HG02610 (cell line): ENCODE measurements at regions not wholly inside any gene's neighbourhood (a gene's known extent, or its start where the extent isn't known, plus 50 kb on each side); places are given as distances from the start of the nearest gene placed in this dataset.
"Not testable (repeated sequence)": the region's sequence is repeated elsewhere in the genome, so short reads cannot be mapped to it uniquely, and the experiment has no call there.

Experiments used
- ATAC-seq: cut with Tn5 transposase; IDR thresholded peaks from one replicate; pipeline ENCODE4 v1.9.1; 2021; ENCODE audit warnings: mild to moderate bottlenecking, moderate library complexity; ENCODE audit not compliant: unreplicated experiment

DNA sequence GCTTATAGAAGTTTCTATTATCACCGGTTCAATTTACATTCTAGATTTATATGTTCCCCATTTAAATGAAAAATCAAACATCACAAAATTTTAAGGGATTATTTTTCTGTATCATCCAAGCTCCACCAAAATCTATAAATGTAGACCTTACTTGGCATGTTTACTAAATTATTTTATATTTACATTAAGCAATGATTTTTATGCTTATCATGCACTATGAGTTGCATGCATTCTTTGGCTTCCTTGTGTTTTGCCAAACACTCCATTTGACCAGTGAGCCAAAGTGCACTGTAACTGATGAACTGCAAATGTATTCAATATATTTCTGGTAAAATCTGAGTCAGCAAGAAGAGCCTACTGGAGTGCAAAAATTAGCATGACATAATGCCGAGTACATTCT, 595.5 kb upstream of the PCDH7 start:
- not testable (repeated sequence) for ATAC-seq

DNA sequence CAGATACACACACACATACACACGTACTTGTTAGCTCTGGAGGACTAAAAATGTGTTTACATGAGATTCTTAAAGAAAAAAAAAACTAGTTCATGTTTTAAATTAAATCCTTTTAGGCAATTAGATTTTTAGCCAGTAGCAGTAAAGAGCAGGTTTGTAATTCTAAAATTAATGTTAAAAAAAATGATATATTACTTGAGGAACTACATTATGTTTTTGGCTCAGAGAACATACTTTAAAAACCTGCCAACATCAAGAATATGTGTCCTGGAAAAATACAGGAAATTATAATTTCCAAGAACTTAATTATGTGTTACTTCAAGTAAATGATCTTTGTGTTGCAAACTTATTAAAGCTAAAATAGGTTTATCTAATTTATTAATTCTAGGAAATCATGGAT, 594.3 kb upstream of the PCDH7 start:
- no peak for ATAC-seq

DNA sequence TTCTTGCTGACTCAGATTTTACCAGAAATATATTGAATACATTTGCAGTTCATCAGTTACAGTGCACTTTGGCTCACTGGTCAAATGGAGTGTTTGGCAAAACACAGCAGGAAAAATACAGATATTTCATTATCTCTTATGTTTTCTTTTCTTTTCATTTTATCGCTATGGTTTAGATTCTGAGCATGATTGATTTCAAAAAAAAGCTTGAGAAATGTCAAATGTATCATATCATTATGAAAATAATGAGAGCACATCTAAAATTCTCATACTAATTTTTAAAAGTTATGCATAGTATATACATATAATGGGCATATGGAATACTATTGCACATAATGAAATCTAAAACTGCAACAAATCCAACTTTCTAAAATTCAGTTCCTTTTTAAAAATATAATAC, 593.8 kb upstream of the PCDH7 start:
- no peak for ATAC-seq

- ATAC-seq = not testable (repeated sequence)
Observed at GRCh38 chr4:30148828-30149227, 571.3 kb upstream of the PCDH7 start.

DNA sequence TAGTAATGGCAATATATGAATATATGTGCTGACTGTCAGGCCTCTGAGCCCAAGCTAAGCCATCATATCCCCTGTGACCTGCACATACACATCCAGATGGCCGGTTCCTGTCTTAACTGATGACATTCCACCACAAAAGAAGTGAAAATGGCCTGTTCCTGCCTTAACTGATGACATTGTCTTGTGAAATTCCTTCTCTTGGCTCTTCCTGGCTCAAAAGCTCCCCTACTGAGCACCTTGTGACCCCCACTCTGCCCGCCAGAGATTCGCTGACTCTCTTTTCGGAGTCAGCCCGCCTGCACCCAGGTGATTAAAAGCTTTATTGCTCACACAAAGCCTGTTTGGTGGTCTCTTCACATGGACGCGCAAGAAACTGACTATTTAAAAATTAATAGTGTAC, 570.6 kb upstream of the PCDH7 start:
- not testable (repeated sequence) for ATAC-seq

GRCh38 chr4:30153427-30153826, 566.7 kb upstream of the PCDH7 start:
- ATAC-seq = no peak

- ATAC-seq = no peak
Observed at GRCh38 chr4:30160140-30160539, 560.0 kb upstream of the PCDH7 start.

DNA sequence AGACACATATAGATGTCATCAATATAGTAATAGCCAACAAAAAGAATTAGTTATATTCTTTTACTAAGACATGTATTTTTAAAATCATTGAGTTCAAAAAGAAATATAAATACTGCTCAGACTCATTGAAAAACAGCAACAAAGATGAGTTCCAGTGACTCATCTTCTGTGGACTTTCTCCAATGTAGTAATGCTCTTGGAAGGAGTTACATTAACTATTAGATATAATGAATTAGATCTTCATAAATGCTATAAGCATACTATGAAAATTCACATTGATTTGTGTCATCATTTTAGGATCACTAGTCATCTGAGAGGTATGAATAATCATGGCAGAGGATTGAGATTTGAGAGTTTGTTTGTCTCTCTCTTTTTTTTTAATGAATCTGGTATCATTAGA, 547.8 kb upstream of the PCDH7 start:
- no peak for ATAC-seq

- ATAC-seq = no peak
Observed at GRCh38 chr4:30181512-30181911, 538.7 kb upstream of the PCDH7 start.

DNA sequence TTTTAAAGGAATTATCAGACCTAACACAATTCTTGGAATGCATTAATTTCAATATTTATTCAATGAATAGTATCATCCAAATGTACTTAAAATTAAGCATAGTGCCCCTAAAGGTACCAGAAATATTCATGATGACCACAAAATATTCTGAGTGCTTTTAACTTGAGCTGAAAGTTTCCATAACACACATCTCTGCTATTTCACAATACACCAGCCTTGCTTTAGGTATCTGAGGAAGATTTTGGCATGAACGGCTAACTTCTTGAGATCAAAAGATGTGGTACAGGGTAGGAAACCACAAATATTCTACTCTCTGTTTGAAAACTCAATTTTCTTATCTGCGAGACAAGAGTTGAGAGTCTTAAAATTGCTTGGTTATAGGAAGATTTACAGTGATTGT, 538.3 kb upstream of the PCDH7 start:
- no peak for ATAC-seq

- ATAC-seq = no peak
Observed at GRCh38 chr4:30182786-30183185, 537.4 kb upstream of the PCDH7 start.

GRCh38 chr4:30191902-30192301, 528.3 kb upstream of the PCDH7 start:
- ATAC-seq = no peak

- no peak for ATAC-seq
Observed at GRCh38 chr4:30207389-30207788, 512.8 kb upstream of the PCDH7 start.

DNA sequence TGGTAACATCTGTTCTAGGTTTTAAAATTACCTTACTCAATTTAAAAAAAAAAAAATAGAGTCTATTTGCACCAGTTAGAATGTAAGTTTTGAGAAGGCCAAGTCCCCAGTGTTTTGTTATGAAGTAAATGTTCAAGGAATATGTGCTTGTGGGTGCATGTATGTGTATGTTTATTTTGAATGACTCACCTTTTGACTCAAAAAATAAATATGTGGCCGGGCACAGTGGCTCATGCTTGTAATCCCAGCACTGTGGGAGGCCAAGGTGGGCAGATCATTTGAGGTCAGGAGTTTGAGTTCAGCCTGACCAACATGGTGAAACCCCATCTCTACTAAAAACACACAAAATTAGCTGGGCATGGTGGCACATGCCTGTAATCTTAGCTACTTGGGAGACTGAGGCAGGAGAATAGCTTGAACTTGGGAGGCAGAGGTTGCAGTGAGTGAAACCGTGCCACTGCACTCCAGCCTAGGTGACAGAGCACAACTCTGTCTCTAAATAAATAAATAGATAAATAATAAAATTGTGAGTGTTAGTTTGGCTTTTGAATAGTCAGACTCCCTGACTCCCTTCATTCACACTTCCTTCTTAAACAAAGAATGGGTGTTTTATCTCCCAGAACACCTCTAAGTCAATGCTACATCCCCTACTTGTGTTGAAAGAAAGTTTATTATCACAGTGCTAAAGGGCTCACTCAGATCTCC, 511.3 kb upstream of the PCDH7 start:
- no peak for ATAC-seq

GRCh38 chr4:30215973-30216372, 504.2 kb upstream of the PCDH7 start:
- ATAC-seq = not testable (repeated sequence)

- ATAC-seq = no peak
Observed at GRCh38 chr4:30245140-30245539, 475.0 kb upstream of the PCDH7 start.

GRCh38 chr4:30256116-30256832, 463.9 kb upstream of the PCDH7 start:
- no peak for ATAC-seq

- ATAC-seq = no peak
Observed at GRCh38 chr4:30258949-30259348, 461.2 kb upstream of the PCDH7 start.

GRCh38 chr4:30262379-30262778, 457.8 kb upstream of the PCDH7 start:
- ATAC-seq = no peak

GRCh38 chr4:30264465-30264864, 455.7 kb upstream of the PCDH7 start:
- ATAC-seq = no peak

DNA sequence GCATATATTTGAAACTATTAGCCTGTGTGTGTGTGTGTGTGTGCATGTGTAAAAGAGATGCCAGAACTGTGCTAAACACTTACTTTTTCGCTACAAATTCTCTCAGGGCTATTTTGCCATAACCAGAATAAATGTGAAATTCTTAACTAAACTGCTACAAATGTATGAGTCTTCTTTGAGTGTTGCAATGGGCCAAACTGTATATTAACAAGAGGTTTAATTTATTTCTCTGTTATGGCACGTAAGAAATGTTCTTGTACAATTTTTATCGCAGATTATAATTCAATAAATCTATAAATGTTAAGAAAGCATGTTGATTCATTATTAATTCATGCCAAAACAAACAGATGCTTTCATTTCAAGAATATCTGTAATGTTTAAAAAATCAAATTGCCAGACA, 454.5 kb upstream of the PCDH7 start:
- ATAC-seq = no peak

DNA sequence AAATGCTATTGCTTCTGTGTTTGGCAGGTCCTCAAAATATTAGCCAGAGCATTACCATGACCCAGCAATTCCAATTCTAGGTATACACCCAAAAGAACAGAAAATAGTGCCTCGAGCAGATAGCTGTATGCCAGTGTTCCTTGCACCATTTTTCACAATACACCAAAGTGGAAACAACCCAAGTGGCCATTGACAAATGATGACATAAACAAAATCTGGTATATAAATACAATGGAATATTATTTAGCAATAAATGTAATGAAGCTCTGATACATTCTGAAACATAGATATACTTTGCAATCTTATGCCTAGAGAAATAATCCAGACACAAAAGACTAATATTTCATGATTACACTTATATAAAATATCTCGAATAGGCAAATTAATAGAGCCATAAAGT, 451.8 kb upstream of the PCDH7 start:
- no peak for ATAC-seq

DNA sequence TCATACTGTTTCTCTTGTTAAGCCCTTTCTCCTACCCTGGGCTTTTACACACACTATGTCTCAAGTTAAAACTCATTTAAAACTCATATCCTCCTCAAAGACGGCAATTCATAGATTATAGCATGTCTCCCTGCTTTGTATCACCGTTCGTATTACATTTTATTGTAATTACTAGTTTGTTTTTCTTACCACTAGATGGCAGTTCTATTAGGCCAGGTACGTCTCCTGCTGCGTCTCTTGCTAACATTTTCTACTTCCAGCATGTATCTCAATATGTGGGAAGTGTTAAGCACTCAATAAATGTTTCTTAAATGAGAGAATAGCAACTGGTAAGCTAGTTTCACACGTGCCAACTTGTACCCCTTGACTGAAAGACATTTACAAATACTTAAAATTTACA, 450.3 kb upstream of the PCDH7 start:
- ATAC-seq = no peak
